Stimulated activated CD4-positive, alpha-beta T cell treated with anti-CD3 and anti-CD28 coated beads, Interleukin-4, amount 100 ng/mL, for 24 hours (primary cell): ENCODE measurements at regions not wholly inside any gene's neighbourhood (a gene's known extent, or its start where the extent isn't known, plus 50 kb on each side); places are given as distances from the start of the nearest gene placed in this dataset.
"Not testable (repeated sequence)": the region's sequence is repeated elsewhere in the genome, so short reads cannot be mapped to it uniquely, and the experiment has no call there.

Source experiments
- DNase-seq: peaks from one replicate; pipeline ENCODE4 v3.0.0-alpha.2; 2020

GRCh38 chr11:90448256-90448655 lies 225.4 kb upstream of the CHORDC1 start:
- DNase-seq = no peak

GRCh38 chr11:90447618-90448017 lies 224.8 kb upstream of the CHORDC1 start:
- DNase-seq = no peak

GRCh38 chr11:90446207-90446606 lies 223.4 kb upstream of the CHORDC1 start:
- DNase-seq = no peak

- DNase-seq = no peak
Observed at GRCh38 chr11:90438069-90438468, 215.2 kb upstream of the CHORDC1 start.

- no peak for DNase-seq
Observed at GRCh38 chr11:90434858-90435257, 212.0 kb upstream of the CHORDC1 start.

GRCh38 chr11:90428836-90429235 lies 206.0 kb upstream of the CHORDC1 start:
- DNase-seq = no peak

- no peak for DNase-seq
Observed at GRCh38 chr11:90426442-90426841, 203.6 kb upstream of the CHORDC1 start.

- no peak for DNase-seq
Observed at GRCh38 chr11:90423378-90423777, 200.5 kb upstream of the CHORDC1 start.

GRCh38 chr11:90422787-90423186 lies 199.9 kb upstream of the CHORDC1 start:
- DNase-seq = not testable (repeated sequence)

GRCh38 chr11:90414221-90414620 lies 191.4 kb upstream of the CHORDC1 start:
- DNase-seq = no peak

GRCh38 chr11:90407350-90407749 lies 184.5 kb upstream of the CHORDC1 start:
- no peak for DNase-seq

- DNase-seq = no peak
Observed at GRCh38 chr11:90392692-90393091, 169.8 kb upstream of the CHORDC1 start.

GRCh38 chr11:90391756-90392155 lies 168.9 kb upstream of the CHORDC1 start:
- DNase-seq = no peak

- DNase-seq = no peak
Observed at GRCh38 chr11:90380206-90380605, 157.4 kb upstream of the CHORDC1 start.

- DNase-seq = no peak
Observed at GRCh38 chr11:90373971-90374370, 151.1 kb upstream of the CHORDC1 start.

GRCh38 chr11:90364527-90364926 lies 141.7 kb upstream of the CHORDC1 start:
- no peak for DNase-seq

- no peak for DNase-seq
Observed at GRCh38 chr11:90363739-90364138, 140.9 kb upstream of the CHORDC1 start.

GRCh38 chr11:90355200-90355599 lies 132.4 kb upstream of the CHORDC1 start:
- no peak for DNase-seq

GRCh38 chr11:90349731-90350130 lies 126.9 kb upstream of the CHORDC1 start:
- DNase-seq = no peak

GRCh38 chr11:90344546-90344945 lies 121.7 kb upstream of the CHORDC1 start:
- DNase-seq = no peak

GRCh38 chr11:90343673-90344072 lies 120.8 kb upstream of the CHORDC1 start:
- no peak for DNase-seq

GRCh38 chr11:90341986-90342385 lies 119.1 kb upstream of the CHORDC1 start:
- no peak for DNase-seq

- DNase-seq = no peak
Observed at GRCh38 chr11:90332415-90332814, 109.6 kb upstream of the CHORDC1 start.

GRCh38 chr11:90330632-90331031 lies 107.8 kb upstream of the CHORDC1 start:
- no peak for DNase-seq

- DNase-seq = no peak
Observed at GRCh38 chr11:90329043-90329442, 106.2 kb upstream of the CHORDC1 start.

GRCh38 chr11:90326647-90327046 lies 103.8 kb upstream of the CHORDC1 start:
- DNase-seq = no peak
